HG03457 (cell line): ENCODE measurements at regions not wholly inside any gene's neighbourhood (a gene's known extent, or its start where the extent isn't known, plus 50 kb on each side); places are given as distances from the start of the nearest gene placed in this dataset.

Experiments
- ATAC-seq: cut with Tn5 transposase; IDR thresholded peaks from one replicate; pipeline ENCODE4 v1.9.1; 2021; ENCODE audit warnings: moderate number of reproducible peaks; ENCODE audit not compliant: unreplicated experiment

DNA sequence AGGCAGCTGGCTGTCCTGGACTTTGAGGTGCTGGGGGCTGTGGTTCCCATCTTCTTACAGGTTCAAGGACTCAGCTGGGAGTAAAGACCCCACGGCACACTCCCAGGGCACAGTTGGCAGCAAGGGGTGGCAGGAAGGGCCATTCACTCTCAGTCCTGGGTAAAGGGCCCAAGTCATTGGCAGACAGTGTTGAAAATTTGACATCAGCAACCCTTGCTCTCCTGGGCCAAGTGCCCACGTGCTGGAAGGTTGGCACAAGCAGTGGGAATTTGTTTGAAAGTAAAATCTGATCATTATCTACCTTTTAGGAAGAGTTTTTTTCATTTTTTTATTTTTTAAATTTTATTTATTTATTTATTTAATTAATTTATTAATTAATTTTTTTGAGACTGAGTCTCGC, 241.6 kb upstream of the MKI67 start:
- ATAC-seq, result no peak

- no peak for ATAC-seq
These were observed 243.0 kb upstream of the MKI67 start for GRCh38 chr10:128369101-128369650.

DNA sequence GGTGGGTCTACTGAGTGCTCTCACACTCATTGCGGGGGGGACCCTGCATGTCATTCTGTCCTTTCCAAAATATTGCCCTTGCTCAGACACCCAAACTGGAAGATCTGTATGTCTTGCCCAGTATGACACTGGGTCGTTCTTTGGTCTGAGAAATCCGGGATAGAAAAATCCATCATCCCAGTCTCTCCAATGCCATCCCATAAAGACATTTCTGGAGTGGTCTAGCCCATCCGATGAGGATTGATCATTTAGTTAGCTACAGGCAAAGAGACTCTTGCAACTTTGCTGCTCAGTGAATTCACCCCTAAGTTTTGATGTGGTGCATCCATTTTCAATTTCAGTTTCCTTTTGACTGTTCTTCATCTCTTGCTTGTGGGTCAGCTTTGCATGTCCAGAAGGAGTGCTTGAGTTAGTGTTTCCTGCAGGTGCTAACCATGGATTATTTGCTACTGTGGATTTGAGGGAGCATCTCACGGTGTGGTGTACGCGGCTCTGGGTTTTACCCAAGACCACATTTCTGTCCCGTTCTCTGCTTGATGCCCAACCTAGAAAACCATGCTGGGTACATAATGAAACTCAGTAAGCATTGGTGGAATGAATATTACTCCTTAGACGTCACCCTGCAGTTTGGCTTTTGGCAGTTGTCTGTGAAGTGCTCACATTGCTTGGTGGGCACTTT, 247.0 kb upstream of the MKI67 start:
- ATAC-seq, result peak; percentile 92

DNA sequence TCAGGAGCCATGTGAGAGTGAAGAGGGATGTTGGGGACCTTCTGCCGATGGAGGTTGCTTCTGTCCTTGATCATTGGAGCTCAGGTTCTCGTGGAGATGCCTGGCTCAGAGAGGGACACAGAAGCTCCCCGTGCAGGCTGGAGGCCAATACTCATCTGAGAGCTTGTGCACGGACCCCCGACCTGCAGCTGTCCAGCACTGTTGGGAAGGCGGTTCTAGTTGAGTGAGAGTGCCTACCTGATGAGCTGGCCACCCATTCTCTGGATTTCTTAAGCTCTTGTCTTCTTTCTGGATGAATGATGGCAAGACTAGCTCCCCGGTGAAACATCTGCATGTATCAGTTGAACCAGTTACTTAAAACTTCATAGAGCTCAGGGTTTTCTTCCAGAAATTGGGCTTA, 247.6 kb upstream of the MKI67 start:
- no peak for ATAC-seq

GRCh38 chr10:128375171-128375570, 248.9 kb upstream of the MKI67 start:
- no peak for ATAC-seq

- no peak for ATAC-seq
These were observed 251.3 kb upstream of the MKI67 start for GRCh38 chr10:128377364-128377987.

DNA sequence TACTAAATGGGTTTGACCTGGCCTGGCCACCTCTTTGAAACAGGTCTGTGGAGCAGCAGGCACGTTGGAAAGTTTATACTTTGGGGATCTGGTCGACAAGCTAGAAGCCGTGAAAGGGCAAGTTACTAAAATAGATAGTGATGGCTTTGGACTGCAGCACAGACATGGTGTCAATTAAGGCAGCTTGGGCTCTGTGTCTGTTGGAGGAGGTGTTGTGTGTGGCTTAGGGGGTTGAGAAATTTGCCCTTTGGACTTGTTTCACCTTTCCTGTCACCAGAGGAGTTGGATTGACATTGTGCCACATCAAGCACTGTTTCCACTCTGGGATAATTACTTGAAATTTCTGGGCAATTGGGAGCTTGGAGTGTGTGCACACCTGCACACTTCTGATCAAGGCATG, 251.8 kb upstream of the MKI67 start:
- ATAC-seq, result no peak

- no peak for ATAC-seq
These were observed 254.7 kb upstream of the MKI67 start for GRCh38 chr10:128380946-128381345.

DNA sequence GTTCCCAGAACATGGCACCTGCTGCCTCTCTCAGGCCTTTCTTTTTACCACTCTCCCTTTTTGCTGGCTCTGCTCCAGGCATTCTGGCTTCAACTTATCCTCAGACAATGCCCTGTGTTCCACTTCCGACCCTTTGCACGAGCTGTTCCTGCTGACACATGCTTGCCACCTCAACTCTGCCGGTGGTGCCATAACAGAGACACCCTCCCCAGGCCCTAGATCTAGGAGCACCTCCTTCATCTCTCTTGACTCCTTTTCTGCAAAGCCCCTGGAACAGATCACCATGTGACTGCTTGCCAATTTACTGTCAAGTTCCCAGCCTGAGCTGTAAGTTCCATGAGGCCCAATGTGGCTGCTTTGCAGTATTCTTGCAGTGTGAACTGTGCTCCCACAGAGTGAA, 256.0 kb upstream of the MKI67 start:
- no peak for ATAC-seq

DNA sequence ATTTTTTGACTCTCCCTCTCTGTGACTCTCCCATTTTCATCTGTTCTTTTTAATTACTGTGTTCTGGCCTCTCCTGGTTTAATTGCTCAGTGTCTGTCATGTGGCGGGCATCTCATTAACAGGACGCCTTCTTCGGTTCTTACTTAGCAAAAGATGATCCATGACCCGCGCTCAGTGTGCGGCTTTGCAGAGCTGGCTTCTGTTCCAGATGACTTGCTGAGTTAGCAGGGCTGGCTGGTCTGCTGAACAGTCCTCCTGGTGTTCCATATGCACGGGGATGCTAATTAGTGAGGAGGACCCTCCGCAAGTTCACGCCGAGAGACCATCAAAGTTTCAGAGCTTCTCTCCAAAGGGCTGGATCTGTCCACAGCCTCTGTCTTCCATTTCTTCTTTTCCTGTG, 258.6 kb upstream of the MKI67 start:
- no peak for ATAC-seq

GRCh38 chr10:128386231-128386630, 260.0 kb upstream of the MKI67 start:
- no peak for ATAC-seq

DNA sequence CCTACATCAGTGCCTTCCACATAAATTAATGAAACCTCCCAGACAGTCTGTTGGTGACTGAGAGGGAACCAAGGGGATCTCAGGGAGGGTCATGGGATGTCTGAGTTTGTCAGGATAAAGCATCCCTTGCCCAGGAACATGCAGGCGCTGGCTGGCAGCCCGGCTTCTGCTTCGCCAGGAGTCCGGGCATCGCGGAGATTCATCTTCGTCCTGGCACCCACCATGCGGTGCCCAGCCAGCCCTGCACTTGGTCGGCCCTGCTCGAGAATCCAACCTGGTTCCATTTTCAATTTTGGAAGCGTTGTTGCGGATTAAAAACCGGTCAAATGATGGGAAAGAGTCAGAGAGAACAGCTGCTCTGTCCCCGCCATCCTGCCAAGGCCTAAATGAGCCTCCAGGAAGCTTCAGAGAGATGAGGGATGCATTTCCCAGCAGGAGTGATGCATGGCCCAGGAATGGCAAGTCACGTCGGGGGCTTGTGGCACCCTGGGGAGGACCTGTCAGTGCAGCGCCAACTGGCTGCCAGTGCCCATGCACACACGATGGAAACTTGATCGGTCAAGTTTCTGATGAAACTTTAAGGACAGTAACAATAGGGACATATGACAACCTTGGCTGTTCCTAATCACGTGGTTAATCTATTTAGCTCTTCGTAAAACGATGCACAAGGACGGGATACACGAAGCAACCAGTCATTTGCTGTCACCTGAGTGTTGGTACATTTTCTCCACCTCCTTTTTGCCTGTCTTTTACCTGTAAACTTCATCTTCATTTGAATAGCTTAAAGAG, 260.8 kb upstream of the MKI67 start:
- ATAC-seq, result no peak

DNA sequence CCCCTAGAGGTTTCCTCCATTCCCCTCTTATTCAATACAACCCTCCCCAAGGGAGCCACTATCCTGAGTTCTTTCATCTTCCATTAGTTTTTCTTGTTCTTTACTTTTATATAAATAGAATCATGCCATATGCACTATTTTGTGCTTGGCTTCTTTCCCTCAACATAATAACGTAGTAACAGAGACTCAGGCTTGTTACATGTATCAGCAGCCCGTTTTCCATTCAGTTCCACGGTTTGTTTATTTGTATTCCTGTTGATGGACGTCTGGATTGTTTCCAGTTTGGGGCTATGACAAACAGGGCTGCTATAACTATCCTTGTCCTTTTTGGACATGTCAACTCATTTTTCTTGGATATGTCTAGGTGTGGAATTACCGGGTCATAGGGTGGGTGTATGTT, 264.4 kb upstream of the MKI67 start:
- ATAC-seq, result no peak

- no peak for ATAC-seq
These were observed 267.3 kb upstream of the MKI67 start for GRCh38 chr10:128393546-128393945.

DNA sequence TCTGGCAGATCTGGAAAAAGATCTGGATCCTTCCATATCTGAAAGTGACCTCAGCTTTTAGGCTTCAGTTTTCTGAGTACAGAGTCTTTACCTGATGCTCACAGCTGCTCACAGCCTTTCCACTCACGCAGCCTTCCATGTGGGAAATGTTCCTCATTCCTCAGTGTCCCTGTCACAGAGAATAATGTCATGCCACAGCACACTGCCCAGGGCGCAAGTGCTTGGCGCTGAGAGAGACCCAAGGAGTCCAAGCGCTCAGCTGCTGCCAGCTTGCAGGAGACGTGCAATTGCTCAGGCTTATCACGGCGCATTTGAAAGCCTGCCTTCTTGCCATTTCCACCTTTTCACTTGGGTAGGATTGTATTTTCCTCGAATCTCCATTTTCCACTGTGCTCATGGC, 271.9 kb upstream of the MKI67 start:
- no peak for ATAC-seq

GRCh38 chr10:128398999-128399398, 272.8 kb upstream of the MKI67 start:
- ATAC-seq, result no peak

DNA sequence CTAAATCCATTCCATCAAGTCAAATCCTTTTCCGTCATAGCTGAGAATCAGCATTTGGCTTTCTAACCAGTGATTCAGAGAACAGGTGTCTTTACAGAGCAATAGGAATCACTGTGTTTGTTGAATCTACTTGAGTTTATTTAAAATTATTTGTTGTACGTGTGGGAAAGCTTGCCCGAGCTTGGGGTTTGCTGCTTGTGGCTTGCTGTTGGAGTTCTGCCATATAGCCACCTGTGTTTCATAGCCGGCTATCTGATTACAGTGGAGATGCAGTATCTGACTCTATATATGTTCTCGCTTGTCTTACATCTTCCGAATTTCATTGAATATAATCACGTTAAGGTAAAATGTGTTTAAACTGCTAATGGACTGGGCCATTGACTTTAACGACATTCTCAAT, 274.3 kb upstream of the MKI67 start:
- ATAC-seq, result no peak

- ATAC-seq, result no peak
These were observed 279.2 kb upstream of the MKI67 start for GRCh38 chr10:128405450-128405849.

GRCh38 chr10:128411643-128412042, 285.4 kb upstream of the MKI67 start:
- ATAC-seq, result no peak

DNA sequence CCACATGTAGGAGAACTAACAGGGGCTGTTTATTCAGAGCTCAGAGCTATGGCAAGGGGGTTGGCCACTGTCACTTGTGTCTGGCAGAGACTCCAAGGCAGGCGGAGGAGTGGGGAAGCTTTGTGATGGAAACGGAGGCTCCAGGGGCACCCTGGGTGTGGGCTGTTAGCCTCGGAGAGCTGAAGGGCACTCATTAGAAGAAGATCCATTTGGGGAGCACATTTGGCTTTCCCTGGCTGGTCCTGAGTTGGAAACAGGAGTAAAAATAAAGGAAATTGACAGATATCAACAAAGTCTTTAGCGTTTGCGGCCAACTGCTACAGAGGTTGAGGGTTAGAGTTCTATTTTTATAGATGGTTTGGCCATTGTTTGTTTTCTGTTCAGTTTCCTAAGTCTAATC, 288.3 kb upstream of the MKI67 start:
- ATAC-seq, result no peak

- ATAC-seq, result no peak
These were observed 290.0 kb upstream of the MKI67 start for GRCh38 chr10:128416231-128416630.

GRCh38 chr10:128417826-128418225, 291.6 kb upstream of the MKI67 start:
- ATAC-seq, result no peak
